ENCODE measurements at regions not wholly inside any gene's neighbourhood (a gene's known extent, or its start where the extent isn't known, plus 50 kb on each side); places are given as distances from the start of the nearest gene placed in this dataset.

DNA sequence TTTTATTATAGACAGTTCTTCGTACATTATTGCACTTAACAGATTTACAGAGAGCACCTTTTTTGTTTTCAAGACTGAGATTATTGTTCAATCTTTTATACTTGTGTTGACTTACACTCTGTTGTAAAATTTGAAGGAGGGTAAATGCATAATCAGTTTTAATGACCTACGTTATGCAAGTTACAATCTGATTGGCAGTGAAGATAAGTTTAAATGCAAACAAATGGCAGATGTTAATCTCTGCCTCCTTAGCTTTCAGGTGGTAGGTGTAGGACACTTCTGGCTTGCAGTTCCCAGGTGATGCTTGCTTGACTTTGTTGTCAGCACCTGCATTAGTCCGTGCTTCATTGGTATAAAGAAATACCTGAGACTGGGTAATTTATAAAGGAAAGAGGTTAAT, 424.9 kb downstream of the FGF9 start:
- no peak for TF ChIP-seq RAD21 (IDR thresholded peaks at IDR 0.05; ENCODE audit: low read length)
- TF ChIP-seq TAF1 (IDR thresholded peaks at IDR 0.05; ENCODE audit: borderline replicate concordance, low read depth, low read length): no peak
- TF ChIP-seq ELF1 (IDR thresholded peaks at IDR 0.05): no peak
- TF ChIP-seq, protein P1, sequence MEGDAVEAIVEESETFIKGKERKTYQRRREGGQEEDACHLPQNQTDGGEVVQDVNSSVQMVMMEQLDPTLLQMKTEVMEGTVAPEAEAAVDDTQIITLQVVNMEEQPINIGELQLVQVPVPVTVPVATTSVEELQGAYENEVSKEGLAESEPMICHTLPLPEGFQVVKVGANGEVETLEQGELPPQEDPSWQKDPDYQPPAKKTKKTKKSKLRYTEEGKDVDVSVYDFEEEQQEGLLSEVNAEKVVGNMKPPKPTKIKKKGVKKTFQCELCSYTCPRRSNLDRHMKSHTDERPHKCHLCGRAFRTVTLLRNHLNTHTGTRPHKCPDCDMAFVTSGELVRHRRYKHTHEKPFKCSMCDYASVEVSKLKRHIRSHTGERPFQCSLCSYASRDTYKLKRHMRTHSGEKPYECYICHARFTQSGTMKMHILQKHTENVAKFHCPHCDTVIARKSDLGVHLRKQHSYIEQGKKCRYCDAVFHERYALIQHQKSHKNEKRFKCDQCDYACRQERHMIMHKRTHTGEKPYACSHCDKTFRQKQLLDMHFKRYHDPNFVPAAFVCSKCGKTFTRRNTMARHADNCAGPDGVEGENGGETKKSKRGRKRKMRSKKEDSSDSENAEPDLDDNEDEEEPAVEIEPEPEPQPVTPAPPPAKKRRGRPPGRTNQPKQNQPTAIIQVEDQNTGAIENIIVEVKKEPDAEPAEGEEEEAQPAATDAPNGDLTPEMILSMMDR (IDR thresholded peaks at IDR 0.05): no peak

Data from SK-N-SH (cell line).